Upper lobe of left lung (tissue), 4 donors: ENCODE measurements at regions not wholly inside any gene's neighbourhood (a gene's known extent, or its start where the extent isn't known, plus 50 kb on each side); places are given as distances from the start of the nearest gene placed in this dataset.

Experiments used
- CTCF ChIP-seq, 6 experiments: fragments of 450-650 bp in 4 of 6; fragments of 200-600 bp in 2 of 6; sonication (generic) in 2 of 6; IDR thresholded peaks; one replicate each; pipeline ENCODE4 v1.5.1; 2016 to 2019; ENCODE audit warnings: antibody characterized with exemption in 6 of 6
- POLR2A ChIP-seq, 4 donors: fragments of 450-650 bp; IDR thresholded peaks; one replicate each; pipeline ENCODE4 v1.5.1; 2016 to 2017; ENCODE audit warnings: antibody characterized with exemption in 4 of 4, mild to moderate bottlenecking in 2 of 4
- POLR2AphosphoS5 ChIP-seq, 2 donors: sonication (generic); formaldehyde crosslinking; IDR thresholded peaks; one replicate each; pipeline ENCODE4 v1.5.1; 2017; ENCODE audit warnings: antibody characterized with exemption in 2 of 2

- no peak for TF ChIP-seq CTCF (IDR thresholded peaks at IDR 0.05)
- TF ChIP-seq POLR2A (IDR thresholded peaks at IDR 0.05): no peak
- TF ChIP-seq POLR2AphosphoS5 (IDR thresholded peaks at IDR 0.05): no peak
These were observed 627.2 kb downstream of the UQCRFS1 start for GRCh38 chr19:28585796-28586195.
